Aorta (tissue), 5 donors: ENCODE measurements at regions not wholly inside any gene's neighbourhood (a gene's known extent, or its start where the extent isn't known, plus 50 kb on each side); places are given as distances from the start of the nearest gene placed in this dataset.

Experiments used
- ATAC-seq: fragments of 200-7000 bp; cut with Tn5 transposase; one replicate; pipeline ENCODE4 v1.9.1; 2022; ENCODE audit warnings: moderate library complexity; ENCODE audit not compliant: low FRiP score
- DNase-seq, 2 donors: peaks; one replicate each; pipeline ENCODE4 v3.0.0-alpha.2; 2020
- H3K27ac ChIP-seq, 2 donors: one replicate each; pipeline ENCODE4 v1.5.1; 2013; ENCODE audit warnings: low read length in 2 of 2, mild to moderate bottlenecking in 2 of 2, moderate library complexity in 2 of 2, control low read depth in 1 of 2, inconsistent platforms in 1 of 2, low read depth in 1 of 2
- H3K27me3 ChIP-seq, 2 donors: one replicate each; pipeline ENCODE4 v1.6.1; 2013; ENCODE audit warnings: control low read depth in 1 of 2, low read length in 1 of 2, mild to moderate bottlenecking in 1 of 2, moderate library complexity in 1 of 2; ENCODE audit not compliant: insufficient read depth in 2 of 2, control insufficient read depth in 1 of 2
- H3K36me3 ChIP-seq, 2 donors: one replicate each; pipeline ENCODE4 v1.6.1; 2013; ENCODE audit warnings: control low read depth in 1 of 2, low read length in 1 of 2, mild to moderate bottlenecking in 1 of 2; ENCODE audit not compliant: insufficient read depth in 2 of 2, control insufficient read depth in 1 of 2
- H3K4me1 ChIP-seq, 2 donors: one replicate each; pipeline ENCODE4 v1.6.1; 2013; ENCODE audit warnings: low read length in 2 of 2, control low read depth in 1 of 2, mild to moderate bottlenecking in 1 of 2, moderate library complexity in 1 of 2; ENCODE audit not compliant: insufficient read depth in 2 of 2, control insufficient read depth in 1 of 2
- H3K4me3 ChIP-seq, 2 donors: one replicate each; pipeline ENCODE4 v1.5.1; 2013; ENCODE audit warnings: low read length in 2 of 2, control low read depth in 1 of 2, mild to moderate bottlenecking in 1 of 2
- H3K9me3 ChIP-seq: one replicate; pipeline ENCODE4 v1.6.1; 2013; ENCODE audit warnings: mild to moderate bottlenecking, low read length; ENCODE audit not compliant: control insufficient read depth
- WGBS, 2 donors: extraction: QIAGEN DNeasy Blood & Tissue Kit; methylation state at CpG; one replicate each; pipeline ENCODE4 v1.1.7; 2013; 5-methylcytosine and 5-hydroxymethylcytosine counted together
- intact Hi-C, 2 donors: fragments of 100-400 bp; cut with DNase I; formaldehyde crosslinking; loops; one replicate each; pipeline versions ENCODE4 v1.14.2 to v1.15.0; 2022
- donor health status: healthy with polysubstance abuse.
- donor health status: Bipolar disorder and iron deficiency.
- donor health status: DM: no; HTN: no; CAD: no.
- donor health status: DM: no; HTN: no; CAD: no.
- donor health status: DM: yes; HTN: yes; CAD: no.

DNA sequence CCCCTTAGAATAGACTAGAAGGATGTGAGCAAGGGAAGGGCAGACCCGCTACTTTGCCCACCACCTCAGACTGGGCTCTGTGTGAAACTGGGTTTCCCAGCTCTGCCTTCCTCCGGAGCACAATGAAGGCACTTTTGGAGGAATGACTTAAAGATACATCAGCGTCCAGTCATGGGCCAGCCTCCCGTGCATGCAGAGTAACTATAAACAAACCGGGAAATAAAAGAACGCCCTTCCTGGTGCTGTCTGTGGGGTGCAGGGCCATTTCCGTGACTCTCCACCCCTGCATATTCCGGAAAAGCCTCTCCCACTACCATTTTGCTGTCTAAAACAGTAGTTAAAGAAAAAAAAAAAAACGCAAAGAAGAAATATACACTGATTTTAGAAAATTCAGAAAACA lies 165.9 kb upstream of the IRX4 start:
- no peak for ATAC-seq
- no peaks in the 10 kb centered on the region for H3K4me1 ChIP-seq
- intact Hi-C loops = no loop called here
- no peak for DNase-seq
- H3K9me3 ChIP-seq = peaks cover 6% of the 10 kb centered on the region
- H3K36me3 ChIP-seq = no peaks in the 10 kb centered on the region
- WGBS, 2 donors = 51 to 63% methylated on average over 9 of the region's 9 CpGs
- no peak overlapping the region for H3K27ac ChIP-seq
- H3K4me3 ChIP-seq = no peak overlapping the region
- no peaks in the 10 kb centered on the region for H3K27me3 ChIP-seq

DNA sequence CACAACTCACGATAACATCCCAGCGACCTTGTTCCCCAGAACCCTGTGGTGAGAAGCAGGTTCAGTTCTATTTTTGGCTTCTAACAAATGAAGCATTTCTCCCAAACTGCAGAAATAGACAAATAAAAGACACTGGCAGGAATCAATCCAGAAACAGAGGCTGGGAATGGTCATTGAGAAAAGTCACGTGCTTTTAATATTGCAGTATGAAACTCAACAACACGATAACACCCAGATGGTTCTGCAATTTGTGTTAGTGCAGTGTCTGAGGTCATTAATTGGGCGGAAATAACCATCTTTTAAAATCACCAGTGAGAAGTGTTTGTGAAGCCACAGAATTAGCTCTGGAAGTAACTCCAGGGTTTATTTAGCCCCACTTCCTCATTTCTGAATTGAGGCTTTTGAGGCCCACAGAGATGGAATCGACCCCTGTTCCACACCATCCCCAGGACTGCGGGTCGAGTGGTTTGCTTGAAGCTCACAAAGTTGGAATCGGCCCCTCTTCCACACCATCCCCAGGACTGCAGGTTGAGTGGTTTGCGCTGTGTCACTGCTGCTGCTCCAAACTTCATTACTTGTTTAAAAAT lies 164.7 kb upstream of the IRX4 start:
- Histone ChIP-seq H3K27ac (no peak overlapping the region), H3K36me3 (no peaks in the 10 kb centered on the region), H3K4me1 (no peaks in the 10 kb centered on the region), H3K9me3 (peaks cover 3% of the 10 kb centered on the region), H3K27me3 (no peaks in the 10 kb centered on the region), H3K4me3 (no peak overlapping the region)
- 76 to 81% methylated on average over 10 of the region's 10 CpGs for WGBS, 2 donors
- intact Hi-C loops = no loop called here
- ATAC-seq = no peak
- no peak for DNase-seq

DNA sequence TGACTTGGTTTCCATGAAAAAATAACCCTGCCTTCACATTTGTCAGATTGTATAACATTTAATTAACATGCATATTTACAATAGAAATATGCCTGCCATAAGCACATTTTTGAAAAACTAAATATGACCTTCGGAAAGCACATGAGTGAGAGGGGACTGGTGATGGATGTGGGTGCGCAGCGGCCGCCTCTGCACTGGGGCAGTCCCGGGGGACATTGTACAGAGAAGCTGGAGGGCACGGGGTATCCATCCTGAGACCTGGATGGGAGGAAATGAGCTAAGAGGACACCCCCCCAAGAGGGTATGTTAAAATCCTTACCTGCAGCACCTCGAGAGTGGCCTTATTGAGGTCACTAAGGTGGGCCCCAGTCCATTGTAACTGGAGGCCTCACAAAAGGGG lies 161.3 kb upstream of the IRX4 start:
- ATAC-seq (no peak), DNase-seq (no peak)
- no peak overlapping the region for H3K4me3 ChIP-seq
- 69 to 79% methylated on average over 7 of the region's 7 CpGs for WGBS, 2 donors
- intact Hi-C loops = no loop called here
- peaks cover 1% of the 10 kb centered on the region for H3K9me3 ChIP-seq
- no peaks in the 10 kb centered on the region for H3K4me1 ChIP-seq
- no peak overlapping the region for H3K27ac ChIP-seq
- no peaks in the 10 kb centered on the region for H3K36me3 ChIP-seq
- H3K27me3 ChIP-seq = no peaks in the 10 kb centered on the region

DNA sequence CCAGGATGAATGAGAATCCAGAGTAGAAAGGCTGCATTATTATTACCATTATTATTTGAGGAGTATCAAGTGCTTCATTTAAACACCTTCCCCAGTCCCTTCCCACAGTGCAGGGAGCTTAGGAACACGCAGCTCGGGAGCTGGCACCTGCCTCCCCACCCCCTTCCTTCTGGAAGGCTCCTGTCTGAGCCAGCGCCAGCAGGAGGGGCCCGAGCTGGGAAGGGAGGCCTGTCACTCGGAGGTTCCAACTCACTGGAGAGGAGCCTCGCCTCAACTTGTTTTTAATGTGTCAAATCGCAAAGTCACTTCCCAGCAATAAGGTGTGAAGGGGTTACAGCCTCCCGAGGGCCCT lies 156.4 kb upstream of the IRX4 start:
- no peaks in the 10 kb centered on the region for H3K27me3 ChIP-seq
- H3K4me1 ChIP-seq = no peaks in the 10 kb centered on the region
- 22 to 30% methylated on average over 8 of the region's 8 CpGs for WGBS, 2 donors
- no peak overlapping the region for H3K4me3 ChIP-seq
- no peaks in the 10 kb centered on the region for H3K36me3 ChIP-seq
- intact Hi-C loops = no loop called here
- H3K9me3 ChIP-seq = no peaks in the 10 kb centered on the region
- ATAC-seq = no peak
- H3K27ac ChIP-seq = no peak overlapping the region
- DNase-seq = no peak

DNA sequence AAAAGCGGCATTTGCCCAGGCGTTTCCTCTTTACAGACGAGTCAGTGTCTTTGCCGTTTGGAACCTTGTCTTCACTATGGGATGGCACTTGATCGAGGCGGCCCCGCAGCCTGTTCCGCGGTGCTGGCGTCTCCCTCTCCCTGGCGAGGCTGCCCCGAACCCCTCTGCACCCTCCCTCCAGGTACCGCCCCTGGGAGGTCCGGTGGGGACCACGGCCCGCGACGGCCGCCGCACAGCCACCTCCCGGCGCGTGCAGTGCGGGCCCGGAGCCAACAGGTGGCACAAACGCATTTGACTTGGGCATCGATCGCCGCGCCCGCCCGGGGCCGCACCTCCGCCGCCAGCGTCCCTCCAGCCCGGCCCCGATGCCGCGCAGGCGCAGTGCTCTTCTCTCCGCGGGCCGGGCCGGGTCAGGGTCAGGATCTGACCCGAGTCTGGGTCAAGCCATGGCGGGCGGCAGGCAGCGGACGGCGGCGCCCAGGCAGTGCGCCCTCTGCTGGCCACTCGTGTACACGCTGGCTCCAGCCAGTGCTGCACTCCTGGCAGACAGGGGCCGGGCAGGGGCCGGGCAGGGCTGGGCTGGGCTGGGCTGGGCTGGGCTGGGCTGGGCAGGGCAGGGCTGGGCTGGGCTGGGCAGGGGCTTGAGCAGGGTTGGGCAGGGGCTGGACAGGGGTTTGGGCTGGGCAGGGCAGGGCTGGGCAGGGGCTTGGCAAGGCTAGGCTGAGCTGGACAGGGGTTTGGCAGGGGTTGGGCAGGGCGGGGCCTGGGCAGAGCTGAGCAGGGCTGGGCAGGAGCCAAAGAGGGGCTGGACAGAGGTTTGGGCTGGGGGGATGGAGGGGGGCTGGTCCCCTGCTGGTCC lies 155.8 kb upstream of the IRX4 start:
- ATAC-seq = peak; percentile 82
- WGBS, 2 donors = 4 to 5% methylated on average over 52 to 58 of the region's 58 CpGs
- H3K27me3 ChIP-seq = no peaks in the 10 kb centered on the region
- no peaks in the 10 kb centered on the region for H3K4me1 ChIP-seq
- intact Hi-C loops = no loop called here
- H3K36me3 ChIP-seq = no peaks in the 10 kb centered on the region
- no peak overlapping the region for H3K27ac ChIP-seq
- H3K4me3 ChIP-seq = no peak overlapping the region
- H3K9me3 ChIP-seq = peaks cover under 1% of the 10 kb centered on the region
- peak; percentile 64 to 89 for DNase-seq

DNA sequence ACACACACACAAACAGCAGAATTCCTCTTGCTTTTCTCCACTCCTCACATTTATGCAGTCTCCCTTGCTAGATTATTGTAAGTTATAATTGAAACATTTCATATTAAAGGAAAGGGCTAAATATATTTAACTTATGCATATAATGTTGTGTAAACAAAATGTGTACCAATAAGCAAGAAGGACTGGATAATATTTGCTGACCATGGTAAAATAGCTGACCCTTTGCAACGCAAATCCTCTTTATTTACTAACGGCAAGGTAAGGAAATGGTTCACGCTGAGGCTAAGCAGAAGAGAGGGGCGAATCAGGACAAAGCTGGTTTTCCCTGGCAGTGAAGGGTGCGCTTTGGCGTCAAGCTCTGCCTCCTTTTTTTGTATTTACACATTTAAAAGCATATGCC lies 154.2 kb upstream of the IRX4 start:
- peaks cover 3% of the 10 kb centered on the region for H3K9me3 ChIP-seq
- no peaks in the 10 kb centered on the region for H3K27me3 ChIP-seq
- H3K4me3 ChIP-seq = no peak overlapping the region
- no peaks in the 10 kb centered on the region for H3K36me3 ChIP-seq
- ATAC-seq = no peak
- intact Hi-C loops = no loop called here
- WGBS, 2 donors = 77 to 78% methylated on average over 6 of the region's 6 CpGs
- no peaks in the 10 kb centered on the region for H3K4me1 ChIP-seq
- H3K27ac ChIP-seq = no peak overlapping the region
- no peak for DNase-seq

DNA sequence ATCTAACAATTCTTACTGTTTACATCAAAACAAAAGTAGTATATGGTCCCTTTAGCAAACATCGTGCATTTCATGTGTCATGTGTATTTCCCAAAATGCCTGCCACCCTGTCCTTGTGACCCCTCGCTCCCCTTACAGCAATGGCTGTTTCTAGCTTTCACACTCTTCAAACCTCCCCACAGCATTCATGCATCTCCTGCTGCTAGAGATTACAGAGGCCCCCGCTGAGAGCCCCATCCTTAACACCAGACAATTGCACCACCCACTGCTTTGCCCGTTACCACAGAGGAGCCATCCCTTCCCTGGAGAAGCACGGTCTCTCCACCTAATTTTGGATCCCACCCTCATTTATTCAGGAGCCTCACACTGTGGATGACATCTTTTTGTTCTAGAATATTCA lies 149.7 kb upstream of the IRX4 start:
- no peak for ATAC-seq
- intact Hi-C loops = no loop called here
- 54 to 63% methylated on average over 5 of the region's 5 CpGs for WGBS, 2 donors

DNA sequence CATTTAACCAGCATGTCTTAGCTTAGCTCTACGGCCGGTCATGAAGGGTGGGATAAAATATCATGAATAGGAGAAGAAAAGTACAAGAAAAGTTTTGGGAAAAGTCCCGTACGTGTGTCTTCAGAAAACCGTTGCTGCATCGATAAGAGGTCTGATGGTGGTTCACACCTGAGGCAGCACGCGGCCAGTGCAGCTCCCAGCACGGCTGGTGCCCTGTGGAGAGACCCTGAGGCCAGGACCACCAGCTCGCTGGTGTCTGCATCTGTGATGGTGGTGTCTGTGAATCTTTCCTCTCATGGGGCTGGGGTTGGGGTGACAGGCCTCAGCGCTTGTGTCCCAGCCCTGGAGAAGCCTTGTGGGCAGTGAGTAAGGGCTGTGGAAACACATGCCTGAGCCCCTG lies 148.9 kb upstream of the IRX4 start:
- Histone ChIP-seq H3K4me3 (no peak overlapping the region), H3K27me3 (no peaks in the 10 kb centered on the region), H3K27ac (no peak overlapping the region), H3K4me1 (no peaks in the 10 kb centered on the region), H3K36me3 (no peaks in the 10 kb centered on the region), H3K9me3 (peaks cover 4% of the 10 kb centered on the region)
- 89% methylated on average over 11 of the region's 11 CpGs for WGBS, 2 donors
- intact Hi-C loops = no loop called here
- no peak for DNase-seq
- ATAC-seq = no peak

More for the DNA sequence above, 149.7 kb upstream of the IRX4 start:
- Histone ChIP-seq H3K9me3 (peaks cover 4% of the 10 kb centered on the region), H3K4me1 (no peaks in the 10 kb centered on the region), H3K27ac (no peak overlapping the region), H3K4me3 (no peak overlapping the region), H3K36me3 (no peaks in the 10 kb centered on the region), H3K27me3 (no peaks in the 10 kb centered on the region)
- DNase-seq = no peak

DNA sequence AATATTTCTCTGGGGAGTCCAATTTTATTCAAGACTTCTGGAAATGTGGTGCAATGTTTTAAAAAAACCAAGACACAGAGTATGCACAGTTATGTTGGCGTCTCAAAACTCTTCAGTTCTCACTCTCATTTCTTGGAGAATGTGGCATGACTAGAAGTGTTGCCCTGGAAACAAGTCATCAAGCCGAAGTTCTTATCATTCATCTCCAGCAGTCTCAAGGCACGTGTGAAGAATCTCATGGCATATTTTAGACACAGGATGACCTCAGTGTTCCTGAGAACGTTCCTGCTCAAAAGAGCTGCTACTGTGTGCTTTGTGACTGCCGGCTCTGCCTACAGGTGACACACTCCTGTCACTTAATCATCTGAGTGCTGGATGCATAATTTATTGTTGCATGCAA lies 147.4 kb upstream of the IRX4 start:
- intact Hi-C loops = no loop called here
- no peak overlapping the region for H3K4me3 ChIP-seq
- ATAC-seq (no peak), DNase-seq (no peak)
- H3K4me1 ChIP-seq = no peaks in the 10 kb centered on the region
- 11 to 17% methylated on average over 5 of the region's 5 CpGs for WGBS, 2 donors
- H3K27me3 ChIP-seq = no peaks in the 10 kb centered on the region
- no peak overlapping the region for H3K27ac ChIP-seq
- H3K36me3 ChIP-seq = no peaks in the 10 kb centered on the region
- peaks cover 4% of the 10 kb centered on the region for H3K9me3 ChIP-seq
